Erythroblast (primary cell): ENCODE measurements at regions not wholly inside any gene's neighbourhood (a gene's known extent, or its start where the extent isn't known, plus 50 kb on each side); places are given as distances from the start of the nearest gene placed in this dataset.

Source experiments
- GATA1 ChIP-seq: IDR thresholded peaks from 2 replicates; pipeline ENCODE4 v1.6.1; 2011; ENCODE audit warnings: low read depth, mild to moderate bottlenecking, control low read depth, low read length, moderate library complexity
- POLR2A ChIP-seq: IDR thresholded peaks from 2 replicates; pipeline ENCODE4 v1.6.1; 2011; ENCODE audit warnings: mild to moderate bottlenecking, low read length

GRCh38 chr1:189237008-189237407 lies 1240.7 kb downstream of the BRINP3 start:
- TF ChIP-seq POLR2A (no peak), GATA1 (no peak)
